K562 (cell line): ENCODE measurements at regions not wholly inside any gene's neighbourhood (a gene's known extent, or its start where the extent isn't known, plus 50 kb on each side); places are given as distances from the start of the nearest gene placed in this dataset.

Experiments used
- ATAC-seq: fragments of 200-7000 bp; cut with Tn5 transposase; 3 replicates; pipeline ENCODE4 v1.9.1; 2020; ENCODE audit warnings: moderate library complexity
- BruUV-seq: library from RNA; stranded (reverse); fragments of 400-500 nt; replicated peaks from 2 replicates; lab custom pipeline; 2021; lab: Mats Ljungman, UMichigan
- CTCF ChIA-PET: fragments of 300-600 bp; formaldehyde crosslinking; extraction: SDS; loops from one replicate; lab custom pipeline; 2021; ENCODE audit warnings: low intra/inter-chr PET ratio; lab: Yijun Ruan, JAX
- POLR2A ChIA-PET: fragments of 300-600, 350-650 bp; sonication (Branson Sonifier 250); formaldehyde crosslinking; extraction: SDS; loops from one replicate; lab custom pipeline; 2021; ENCODE audit warnings: antibody characterized with exemption, inconsistent platforms; lab: Yijun Ruan, JAX
- DNase-seq, 4 experiments: peaks; one replicate each; pipeline versions ENCODE4 v3.0.0 to v3.0.0-alpha.2; 2011 to 2018; ENCODE audit warnings: low spot score in 3 of 4, mixed read lengths in 3 of 4; ENCODE audit errors: extremely low read depth in 1 of 4
- FAIRE-seq: peaks from 2 replicates; lab custom pipeline; 2011; peaks lifted over from hg19 to GRCh38; lab: Jason Lieb, UNC
- H2AFZ ChIP-seq: 2 replicates; pipeline ENCODE4 v1.6.0; 2011; ENCODE audit warnings: low read depth, low read length, control low read depth, inconsistent platforms
- H3K27ac ChIP-seq: fragments of 200-600 bp; 3 replicates; pipeline ENCODE4 v1.8.0; 2011; ENCODE audit warnings: low read depth, mild to moderate bottlenecking, control low read depth, inconsistent platforms, low read length, moderate library complexity, mixed read lengths; ENCODE audit errors: extremely low read depth
- H3K27me3 ChIP-seq, 2 experiments: fragments of 300-600 bp in 1 of 2; 2 replicates in 1 of 2; 3 replicates in 1 of 2; pipeline versions ENCODE4 v1.6.0 to v1.8.0; 2011; ENCODE audit warnings: inconsistent platforms in 2 of 2, low read length in 2 of 2, mild to moderate bottlenecking in 1 of 2, mixed read lengths in 1 of 2, moderate library complexity in 1 of 2; ENCODE audit not compliant: control insufficient read depth in 2 of 2, insufficient read depth in 2 of 2
- H3K36me3 ChIP-seq: fragments of 300-600 bp; 3 replicates; pipeline ENCODE4 v1.8.0; 2011; ENCODE audit warnings: mild to moderate bottlenecking, low read length, inconsistent platforms; ENCODE audit not compliant: control insufficient read depth, insufficient read depth
- H3K4me1 ChIP-seq, 2 experiments: fragments of 200-600 bp in 1 of 2; replicated peaks in 1 of 2; 2 replicates in 1 of 2; 3 replicates in 1 of 2; pipeline versions ENCODE4 v1.5.1 to v1.8.0; 2011; ENCODE audit warnings: inconsistent platforms in 2 of 2, low read length in 2 of 2, mild to moderate bottlenecking in 1 of 2, mixed read lengths in 1 of 2, moderate library complexity in 1 of 2; ENCODE audit not compliant: control insufficient read depth in 2 of 2, insufficient read depth in 2 of 2
- H3K4me2 ChIP-seq: 2 replicates; pipeline ENCODE4 v1.6.1; 2011; ENCODE audit warnings: low read length, control low read depth, inconsistent platforms, mixed read lengths; ENCODE audit not compliant: insufficient read depth
- H3K4me3 ChIP-seq: fragments of 200-600 bp; sonication (generic), shearing (Covaris generic); 2 replicates; pipeline ENCODE4 v1.5.1; 2016; ENCODE audit warnings: control low read depth, inconsistent platforms
- H3K79me2 ChIP-seq: fragments of 200-600 bp; 3 replicates; pipeline ENCODE4 v1.8.0; 2011; ENCODE audit warnings: low read length, inconsistent platforms; ENCODE audit not compliant: control insufficient read depth, insufficient read depth
- H3K9ac ChIP-seq, 2 experiments: 2 replicates each; pipeline versions ENCODE4 v1.6.0 to v1.6.1; 2011; ENCODE audit warnings: low read depth in 2 of 2, low read length in 2 of 2, control low read depth in 1 of 2, inconsistent platforms in 1 of 2, mild to moderate bottlenecking in 1 of 2, mixed read lengths in 1 of 2; ENCODE audit not compliant: insufficient read depth in 1 of 2
- H3K9me1 ChIP-seq: one replicate; pipeline ENCODE4 v1.6.0; 2011; ENCODE audit warnings: inconsistent platforms, mild to moderate bottlenecking, low read length, moderate library complexity; ENCODE audit not compliant: control insufficient read depth, insufficient read depth
- H3K9me3 ChIP-seq: replicated peaks from 2 replicates; pipeline ENCODE4 v1.5.1; 2011; ENCODE audit warnings: low read depth, low read length, inconsistent platforms; ENCODE audit not compliant: control insufficient read depth, insufficient read depth
- H4K20me1 ChIP-seq: replicated peaks from 2 replicates; pipeline ENCODE4 v1.6.1; 2011; ENCODE audit warnings: low read length, inconsistent platforms, mixed read lengths; ENCODE audit not compliant: control insufficient read depth, insufficient read depth
- CTBP1 ChIP-seq: fragments of 450-650 bp; IDR thresholded peaks from 2 replicates; pipeline ENCODE4 v1.6.1; 2016; ENCODE audit warnings: borderline replicate concordance
- PKNOX1 ChIP-seq: fragments of 450-650 bp; IDR thresholded peaks from 2 replicates; pipeline ENCODE4 v1.6.1; 2016
- SPI1 ChIP-seq: IDR thresholded peaks from 2 replicates; pipeline ENCODE4 v1.6.1; 2011; ENCODE audit warnings: low read depth, low read length, control low read depth, borderline replicate concordance
- ZBTB8A ChIP-seq: fragments of 450-650 bp; IDR thresholded peaks from 2 replicates; pipeline ENCODE4 v1.6.1; 2018; ENCODE audit warnings: mild to moderate bottlenecking, moderate library complexity; ENCODE audit not compliant: partially characterized antibody
- ZNF217 ChIP-seq: sonication (generic); formaldehyde crosslinking; IDR thresholded peaks from 2 replicates; pipeline ENCODE4 v1.8.0; 2022; ENCODE audit warnings: mild to moderate bottlenecking, missing genetic modification reagents
- ZNF24 ChIP-seq: fragments of 450-650 bp; IDR thresholded peaks from 2 replicates; pipeline ENCODE4 v1.6.1; 2016
- ZNF518B ChIP-seq: fragments of 250-450 bp; sonication (Bioruptor Pico); IDR thresholded peaks from 2 replicates; pipeline ENCODE4 v1.5.0; 2021; ENCODE audit warnings: mild to moderate bottlenecking, moderate library complexity
- WGBS: fragments of 100-300 bp; shearing (Covaris generic); methylation state at CpG from one replicate; pipeline ENCODE4 v1.1.6; 2016; ENCODE audit warnings: low coverage, mixed read lengths; ENCODE audit not compliant: insufficient coverage; ENCODE audit errors: missing lambda C conversion rate; 5-methylcytosine and 5-hydroxymethylcytosine counted together
- in situ Hi-C: fragments of 300-500 bp; cut with MboI; formaldehyde crosslinking; loops from 4 replicates; pipeline ENCODE4 v1.15.0; 2018; ENCODE audit warnings: inconsistent platforms, mixed read lengths
- intact Hi-C: fragments of 100-400 bp; cut with micrococcal nuclease; formaldehyde crosslinking; loops from 2 replicates; pipeline ENCODE4 v1.14.2; 2022

GRCh38 chrX:69028006-69028760, 137.1 kb downstream of the PJA1 start:
- intact Hi-C loops (no loop called here), in situ Hi-C loops (no loop called here)
- H3K79me2 ChIP-seq = no peaks in the 10 kb centered on the region
- FAIRE-seq (no peak), ATAC-seq (no peak), DNase-seq (no peak)
- POLR2A ChIA-PET = no interaction called here
- H3K9me1 ChIP-seq = no peaks in the 10 kb centered on the region
- CTCF ChIA-PET = no interaction called here
- H4K20me1 ChIP-seq = no peaks in the 10 kb centered on the region
- WGBS = 0% methylated on average over 7 of the region's 8 CpGs
- H3K27me3 ChIP-seq = peaks cover 0 to 5% of the 10 kb centered on the region in 2 experiments; a peak in 1 of 5 replicates
- H3K9ac ChIP-seq = no peak overlapping the region
- H3K9me3 ChIP-seq = no peaks in the 10 kb centered on the region
- H3K36me3 ChIP-seq = no peaks in the 10 kb centered on the region
- TF ChIP-seq ZNF24 (no peak), ZNF518B (no peak), CTBP1 (no peak), PKNOX1 (0 out of 2 replicates have a peak, but pooled peaks have one; percentile 16), ZBTB8A (no peak), SPI1 (peak; percentile 83), ZNF217 (CRISPR knock-in tag) (no peak)
- no peaks in the 10 kb centered on the region for H3K4me1 ChIP-seq
- no peak overlapping the region for H3K4me2 ChIP-seq
- H3K27ac ChIP-seq = no peak overlapping the region
- no peak overlapping the region for H3K4me3 ChIP-seq
- no peak overlapping the region for H2AFZ ChIP-seq
- no TSS peak for BruUV-seq
